ENCODE measurements at regions not wholly inside any gene's neighbourhood (a gene's known extent, or its start where the extent isn't known, plus 50 kb on each side); places are given as distances from the start of the nearest gene placed in this dataset.

- TF ChIP-seq, protein P1, sequence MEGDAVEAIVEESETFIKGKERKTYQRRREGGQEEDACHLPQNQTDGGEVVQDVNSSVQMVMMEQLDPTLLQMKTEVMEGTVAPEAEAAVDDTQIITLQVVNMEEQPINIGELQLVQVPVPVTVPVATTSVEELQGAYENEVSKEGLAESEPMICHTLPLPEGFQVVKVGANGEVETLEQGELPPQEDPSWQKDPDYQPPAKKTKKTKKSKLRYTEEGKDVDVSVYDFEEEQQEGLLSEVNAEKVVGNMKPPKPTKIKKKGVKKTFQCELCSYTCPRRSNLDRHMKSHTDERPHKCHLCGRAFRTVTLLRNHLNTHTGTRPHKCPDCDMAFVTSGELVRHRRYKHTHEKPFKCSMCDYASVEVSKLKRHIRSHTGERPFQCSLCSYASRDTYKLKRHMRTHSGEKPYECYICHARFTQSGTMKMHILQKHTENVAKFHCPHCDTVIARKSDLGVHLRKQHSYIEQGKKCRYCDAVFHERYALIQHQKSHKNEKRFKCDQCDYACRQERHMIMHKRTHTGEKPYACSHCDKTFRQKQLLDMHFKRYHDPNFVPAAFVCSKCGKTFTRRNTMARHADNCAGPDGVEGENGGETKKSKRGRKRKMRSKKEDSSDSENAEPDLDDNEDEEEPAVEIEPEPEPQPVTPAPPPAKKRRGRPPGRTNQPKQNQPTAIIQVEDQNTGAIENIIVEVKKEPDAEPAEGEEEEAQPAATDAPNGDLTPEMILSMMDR (IDR thresholded peaks at IDR 0.05; ENCODE audit: extremely low read depth, missing control alignments) = no peak
- no peak for DNase-seq (ENCODE audit: low spot score)
Observed at GRCh38 chr5:168195110-168195509, 96.3 kb upstream of the WWC1 start.

GRCh38 chr5:168198359-168198758 lies 93.1 kb upstream of the WWC1 start:
- DNase-seq (ENCODE audit: low spot score) = no peak
- TF ChIP-seq, protein P1 (IDR thresholded peaks at IDR 0.05; ENCODE audit: extremely low read depth, missing control alignments) = no peak

DNA sequence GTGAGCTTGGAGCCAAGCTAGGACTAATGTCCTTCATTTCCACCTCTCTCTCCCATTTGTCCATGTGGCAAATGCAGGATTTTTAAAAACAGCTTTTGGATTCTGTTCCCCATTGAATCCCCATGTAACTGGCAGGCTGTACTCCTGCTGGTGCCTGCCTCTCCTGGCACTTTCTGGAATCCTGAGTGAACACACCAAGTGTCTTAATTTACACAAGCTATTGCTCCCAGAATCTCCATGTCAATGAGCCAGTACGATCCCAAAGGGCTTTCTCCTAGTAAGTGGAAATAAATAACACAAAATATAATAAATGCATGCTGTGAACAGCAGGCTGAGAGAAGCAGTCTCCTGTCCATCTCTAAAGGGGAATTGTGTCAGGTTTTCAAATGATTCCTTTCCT lies 88.4 kb upstream of the WWC1 start:
- TF ChIP-seq, protein P1 (IDR thresholded peaks at IDR 0.05; ENCODE audit: extremely low read depth, missing control alignments) = no peak
- DNase-seq (ENCODE audit: low spot score) = no peak

DNA sequence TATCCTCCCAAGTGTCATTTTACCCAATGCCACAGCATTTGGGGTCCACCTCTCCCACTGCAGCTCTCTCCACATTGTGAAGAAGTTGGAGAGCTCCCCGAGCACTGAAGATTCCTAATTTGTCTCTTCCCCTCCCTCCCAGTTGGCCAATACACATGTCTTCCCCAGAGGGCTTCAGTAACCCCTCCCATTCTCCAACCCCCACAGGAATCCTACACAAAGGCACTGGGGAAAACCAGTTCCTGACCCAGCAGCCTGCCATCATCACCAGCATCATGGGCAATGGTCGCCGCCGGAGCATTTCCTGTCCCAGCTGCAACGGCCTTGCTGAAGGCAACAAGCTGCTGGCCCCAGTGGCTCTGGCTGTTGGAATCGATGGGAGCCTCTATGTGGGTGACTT lies 87.3 kb upstream of the WWC1 start:
- TF ChIP-seq, protein P1 (IDR thresholded peaks at IDR 0.05; ENCODE audit: extremely low read depth, missing control alignments) = no peak
- no peak for DNase-seq (ENCODE audit: low spot score)

GRCh38 chr5:168207450-168208029 lies 83.9 kb upstream of the WWC1 start:
- no peak for DNase-seq (ENCODE audit: low spot score)
- TF ChIP-seq, protein P1 (IDR thresholded peaks at IDR 0.05; ENCODE audit: extremely low read depth, missing control alignments) = no peak

DNA sequence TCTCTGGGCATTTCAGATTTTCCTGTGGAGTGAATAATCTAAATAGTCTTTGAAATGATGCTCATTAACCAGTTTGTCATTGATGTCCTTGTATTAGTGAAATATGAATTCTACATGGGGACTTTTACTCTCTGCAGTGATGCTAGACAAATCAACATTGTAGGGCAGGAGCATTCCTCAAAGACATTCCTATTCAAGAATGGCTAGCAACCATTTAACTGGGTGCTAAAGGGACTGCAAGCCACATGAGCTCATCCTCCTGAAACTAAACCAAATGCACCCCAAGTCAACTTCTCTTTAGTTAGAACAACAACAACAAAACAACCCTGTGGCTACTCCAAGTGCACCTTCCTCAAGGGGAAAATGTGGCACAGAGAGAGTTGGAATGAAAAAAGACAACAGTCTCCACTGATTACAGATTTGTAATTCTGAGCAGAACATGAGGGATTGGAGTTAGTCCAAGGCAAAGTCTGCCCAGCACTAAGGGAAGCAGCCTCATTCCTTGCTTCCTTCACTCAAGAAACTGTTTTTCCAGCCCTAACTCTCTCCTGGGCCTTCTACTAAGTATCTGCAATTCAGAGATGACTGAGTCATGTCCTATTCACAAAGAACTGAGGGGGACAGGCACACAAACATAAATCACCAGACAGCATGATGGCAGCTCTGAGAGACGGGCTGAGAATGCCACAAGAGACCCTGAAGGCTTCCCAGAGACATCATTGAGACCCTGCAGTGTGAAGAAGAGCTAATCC lies 82.0 kb upstream of the WWC1 start:
- no peak for DNase-seq (ENCODE audit: low spot score)
- TF ChIP-seq, protein P1 (IDR thresholded peaks at IDR 0.05; ENCODE audit: extremely low read depth, missing control alignments) = no peak

GRCh38 chr5:168209997-168210396 lies 81.4 kb upstream of the WWC1 start:
- no peak for DNase-seq (ENCODE audit: low spot score)
- TF ChIP-seq, protein P1 (IDR thresholded peaks at IDR 0.05; ENCODE audit: extremely low read depth, missing control alignments) = no peak
